H1 (cell line): ENCODE measurements at regions not wholly inside any gene's neighbourhood (a gene's known extent, or its start where the extent isn't known, plus 50 kb on each side); places are given as distances from the start of the nearest gene placed in this dataset.
A peak's percentile ranks its signal among the peaks of the same experiment; 100 is the strongest.

Source experiments
- CTCF ChIA-PET: fragments of 300-600 bp; sonication (Branson Sonifier 250); formaldehyde crosslinking; loops from one replicate; lab custom pipeline; 2021; ENCODE audit not compliant: partially characterized antibody; lab: Charles Lee
- POLR2A ChIA-PET: fragments of 300-600 bp; sonication (Branson Sonifier 250); formaldehyde crosslinking; loops from one replicate; lab custom pipeline; 2021; ENCODE audit warnings: inconsistent platforms; ENCODE audit not compliant: partially characterized antibody; lab: Charles Lee
- DNase-seq, 2 experiments: peaks; one replicate each; pipeline versions ENCODE4 v3.0.0 to v3.0.0-alpha.2; 2010 to 2022; ENCODE audit warnings: low spot score in 2 of 2, low read depth in 1 of 2, mixed read lengths in 1 of 2
- FAIRE-seq: peaks from 2 replicates; lab custom pipeline; 2011; peaks lifted over from hg19 to GRCh38; lab: Jason Lieb, UNC
- H2AFZ ChIP-seq: 2 replicates; pipeline ENCODE4 v1.8.1; 2012; ENCODE audit warnings: low read length, inconsistent platforms
- H2AK5ac ChIP-seq: 2 replicates; pipeline ENCODE4 v1.6.1; 2013; ENCODE audit warnings: low read depth, low read length
- H2BK120ac ChIP-seq: replicated peaks from 2 replicates; pipeline ENCODE3; 2013; ENCODE audit warnings: low read depth, low read length, inconsistent platforms
- H2BK12ac ChIP-seq: 2 replicates; pipeline ENCODE4 v1.6.1; 2013; ENCODE audit warnings: low read depth, low read length
- H2BK15ac ChIP-seq: 2 replicates; pipeline ENCODE4 v1.6.1; 2013; ENCODE audit warnings: low read length
- H2BK20ac ChIP-seq: 2 replicates; pipeline ENCODE4 v1.6.1; 2013; ENCODE audit warnings: low read length
- H2BK5ac ChIP-seq: 2 replicates; pipeline ENCODE4 v1.6.1; 2013; ENCODE audit warnings: low read depth, low read length
- H3K14ac ChIP-seq: 2 replicates; pipeline ENCODE4 v1.6.1; 2013; ENCODE audit warnings: inconsistent platforms; ENCODE audit not compliant: insufficient read length
- H3K18ac ChIP-seq: 2 replicates; pipeline ENCODE4 v1.6.1; 2013; ENCODE audit warnings: low read length; ENCODE audit errors: extremely low read depth
- H3K23ac ChIP-seq: 2 replicates; pipeline ENCODE4 v1.6.1; 2013; ENCODE audit warnings: inconsistent platforms; ENCODE audit not compliant: insufficient read length
- H3K23me2 ChIP-seq: 2 replicates; pipeline ENCODE4 v1.6.1; 2013; ENCODE audit warnings: low read depth, low read length
- H3K27ac ChIP-seq: 2 replicates; pipeline ENCODE4 v1.6.1; 2011; ENCODE audit warnings: low read depth, low read length, inconsistent platforms
- H3K27me3 ChIP-seq, 4 experiments: replicated peaks in 1 of 4; 1 replicate in 1 of 4; 2 replicates in 3 of 4; pipeline versions ENCODE4 v1.6.1 to v1.8.1; 2011 to 2013; ENCODE audit warnings: low read length in 3 of 4, mild to moderate bottlenecking in 3 of 4, inconsistent platforms in 2 of 4, mixed read lengths in 2 of 4, moderate library complexity in 1 of 4; ENCODE audit not compliant: control insufficient read depth in 3 of 4, insufficient read depth in 3 of 4; ENCODE audit errors: extremely low read depth in 1 of 4
- H3K36me3 ChIP-seq, 4 experiments: 2 replicates each; pipeline versions ENCODE4 v1.6.1 to v1.8.1; 2011 to 2013; ENCODE audit warnings: mild to moderate bottlenecking in 4 of 4, low read length in 3 of 4, moderate library complexity in 2 of 4, control low read depth in 1 of 4, inconsistent platforms in 1 of 4; ENCODE audit not compliant: insufficient read depth in 4 of 4, control insufficient read depth in 2 of 4
- H3K4ac ChIP-seq: replicated peaks from 2 replicates; pipeline ENCODE3; 2013; ENCODE audit warnings: low read length, low read depth, mixed read lengths, inconsistent platforms; ENCODE audit not compliant: insufficient read length
- H3K4me1 ChIP-seq, 4 experiments: replicated peaks in 1 of 4; 1 replicate in 1 of 4; 2 replicates in 3 of 4; pipeline versions ENCODE4 v1.6.1 to v1.8.1; 2011 to 2013; ENCODE audit warnings: low read length in 3 of 4, inconsistent platforms in 2 of 4, mixed read lengths in 1 of 4; ENCODE audit not compliant: insufficient read depth in 4 of 4, control insufficient read depth in 3 of 4
- H3K4me2 ChIP-seq, 2 experiments: 2 replicates each; pipeline versions ENCODE4 v1.6.1 to v1.8.1; 2011 to 2013; ENCODE audit warnings: low read depth in 2 of 2, low read length in 2 of 2, control low read depth in 1 of 2, inconsistent platforms in 1 of 2, mild to moderate bottlenecking in 1 of 2; ENCODE audit not compliant: insufficient read depth in 1 of 2
- H3K4me3 ChIP-seq, 4 experiments: fragments of 200-600, 300-600 bp in 1 of 4; sonication (generic), shearing (Covaris generic), sonication (Bioruptor Twin) in 1 of 4; 2 replicates each; pipeline versions ENCODE4 v1.5.1 to v1.8.1; 2011 to 2016; ENCODE audit warnings: low read length in 4 of 4, low read depth in 3 of 4, control low read depth in 2 of 4, inconsistent platforms in 2 of 4, mild to moderate bottlenecking in 2 of 4, mixed read lengths in 1 of 4, moderate library complexity in 1 of 4; ENCODE audit not compliant: insufficient read depth in 2 of 4; ENCODE audit errors: extremely low read depth in 1 of 4
- H3K56ac ChIP-seq: replicated peaks from 2 replicates; pipeline ENCODE3; 2013; ENCODE audit warnings: low read depth, mild to moderate bottlenecking, mixed read lengths, low read length, inconsistent platforms; ENCODE audit not compliant: insufficient read length
- H3K79me1 ChIP-seq: 2 replicates; pipeline ENCODE4 v1.6.1; 2013; ENCODE audit warnings: low read depth, low read length, control low read depth
- H3K79me2 ChIP-seq, 2 experiments: 2 replicates each; pipeline versions ENCODE4 v1.6.1 to v1.8.1; 2012 to 2013; ENCODE audit warnings: low read length in 2 of 2, mild to moderate bottlenecking in 2 of 2, inconsistent platforms in 1 of 2; ENCODE audit not compliant: insufficient read depth in 2 of 2, control insufficient read depth in 1 of 2
- H3K9ac ChIP-seq, 4 experiments: replicated peaks in 1 of 4; 1 replicate in 1 of 4; 2 replicates in 3 of 4; pipeline versions ENCODE4 v1.6.1 to v1.8.1; 2011 to 2013; ENCODE audit warnings: low read depth in 3 of 4, low read length in 3 of 4, control low read depth in 2 of 4, mild to moderate bottlenecking in 2 of 4, moderate library complexity in 2 of 4, inconsistent platforms in 1 of 4; ENCODE audit errors: extremely low read depth in 1 of 4
- H3K9me3 ChIP-seq, 2 experiments: 2 replicates each; pipeline versions ENCODE4 v1.6.1 to v1.8.1; 2012 to 2013; ENCODE audit warnings: mild to moderate bottlenecking in 2 of 2, moderate library complexity in 2 of 2, control low read depth in 1 of 2, inconsistent platforms in 1 of 2, low read depth in 1 of 2, low read length in 1 of 2, mixed read lengths in 1 of 2; ENCODE audit not compliant: insufficient read depth in 2 of 2
- H4K20me1 ChIP-seq, 2 experiments: replicated peaks in 1 of 2; 2 replicates each; pipeline versions ENCODE3 to v1.8.1; 2011 to 2013; ENCODE audit warnings: inconsistent platforms in 2 of 2, low read length in 2 of 2, mild to moderate bottlenecking in 1 of 2; ENCODE audit not compliant: insufficient read depth in 2 of 2, control insufficient read depth in 1 of 2
- H4K5ac ChIP-seq: 2 replicates; pipeline ENCODE4 v1.6.1; 2013; ENCODE audit warnings: low read length, low read depth, mixed read lengths, inconsistent platforms; ENCODE audit not compliant: insufficient read length
- H4K8ac ChIP-seq: 2 replicates; pipeline ENCODE4 v1.8.0; 2013; ENCODE audit warnings: mild to moderate bottlenecking, moderate library complexity, low read length, inconsistent platforms; ENCODE audit not compliant: insufficient read depth; ENCODE audit errors: extremely low read depth
- H4K91ac ChIP-seq: replicated peaks from 2 replicates; pipeline ENCODE3; 2013; ENCODE audit warnings: low read length, mixed read lengths, inconsistent platforms; ENCODE audit not compliant: insufficient read length
- BCL11A ChIP-seq, 2 experiments: IDR thresholded peaks; one replicate each; pipeline ENCODE4 v1.6.1; 2011; ENCODE audit warnings: low read depth in 2 of 2, low read length in 2 of 2, mild to moderate bottlenecking in 2 of 2
- CBX5 ChIP-seq: fragments of 300-800, 300-1000 bp; sonication (generic); IDR thresholded peaks from 2 replicates; pipeline ENCODE4 v1.7.1; 2016; ENCODE audit warnings: antibody characterized with exemption, low read length, low read depth
- CEBPB ChIP-seq: IDR thresholded peaks from 2 replicates; pipeline ENCODE4 v1.6.1; 2012; ENCODE audit warnings: low read depth, low read length
- EGR1 ChIP-seq: IDR thresholded peaks from 2 replicates; pipeline ENCODE4 v1.6.1; 2011; ENCODE audit warnings: low read depth, low read length, borderline replicate concordance
- GABPA ChIP-seq: IDR thresholded peaks from 2 replicates; pipeline ENCODE4 v1.6.1; 2011; ENCODE audit warnings: mild to moderate bottlenecking, low read length, moderate library complexity, borderline replicate concordance; ENCODE audit not compliant: insufficient read depth
- JUND ChIP-seq: IDR thresholded peaks from 2 replicates; pipeline ENCODE4 v1.6.1; 2011; ENCODE audit warnings: mild to moderate bottlenecking, improper control_type of control experiment, low read length
- KDM1A ChIP-seq: fragments of 200-600, 300-600 bp; sonication (generic); IDR thresholded peaks from 2 replicates; pipeline ENCODE4 v1.7.1; 2016; ENCODE audit warnings: mild to moderate bottlenecking, low read length, borderline replicate concordance
- MAFK ChIP-seq: IDR thresholded peaks from 2 replicates; pipeline ENCODE4 v1.6.1; 2012; ENCODE audit warnings: low read depth, mild to moderate bottlenecking, improper control_type of control experiment, low read length
- POLR2AphosphoS5 ChIP-seq: IDR thresholded peaks from 2 replicates; pipeline ENCODE4 v1.6.1; 2011; ENCODE audit warnings: low read depth, low read length
- RBBP5 ChIP-seq: IDR thresholded peaks from 2 replicates; pipeline ENCODE4 v1.7.1; 2012; ENCODE audit warnings: low read depth, mild to moderate bottlenecking, inconsistent platforms, low read length, moderate library complexity, borderline replicate concordance
- SP1 ChIP-seq: IDR thresholded peaks from 2 replicates; pipeline ENCODE4 v1.6.1; 2011; ENCODE audit warnings: low read depth, low read length
- SP4 ChIP-seq: IDR thresholded peaks from 2 replicates; pipeline ENCODE4 v1.6.1; 2012; ENCODE audit warnings: low read length, inconsistent platforms
- WGBS, 2 experiments: shearing (Covaris generic) in 1 of 2; methylation state at CpG; one replicate each; pipeline versions ENCODE4 v1.1.6 to v1.1.7; 2013 to 2015; ENCODE audit warnings: low lambda C conversion rate in 2 of 2, mixed read lengths in 2 of 2, inconsistent platforms in 1 of 2, low coverage in 1 of 2, missing lambda C conversion rate in 1 of 2; ENCODE audit not compliant: insufficient replicate concordance in 2 of 2, insufficient coverage in 1 of 2, insufficient read length in 1 of 2; ENCODE audit errors: extremely low coverage in 1 of 2, missing lambda C conversion rate in 1 of 2; 5-methylcytosine and 5-hydroxymethylcytosine counted together

DNA sequence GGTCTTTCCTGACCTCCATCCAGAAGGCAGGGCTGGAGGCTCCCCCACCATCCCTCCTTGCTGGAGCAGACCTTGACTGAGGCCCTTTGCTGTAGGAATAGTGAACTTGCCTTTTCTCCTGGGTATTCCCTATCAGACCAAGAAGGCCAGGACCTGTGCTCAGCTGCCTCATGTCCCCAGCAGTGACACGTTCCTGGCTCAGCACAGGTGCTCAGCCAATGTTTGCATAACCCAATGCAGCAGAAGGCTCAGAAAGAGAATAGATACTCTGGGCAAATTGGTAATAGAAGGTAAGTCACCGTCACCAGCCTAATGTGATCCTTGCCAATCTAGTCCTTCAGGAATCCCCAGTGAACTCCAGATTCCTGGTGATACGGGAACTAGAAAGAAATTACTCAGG is 96.4 kb downstream of the ACTL7B start:
- Histone ChIP-seq H4K20me1 (no peaks in the 10 kb centered on the region), H2BK12ac (no peak overlapping the region), H3K36me3 (no peaks in the 10 kb centered on the region), H2BK5ac (no peak overlapping the region), H3K9me3 (no peaks in the 10 kb centered on the region), H3K79me1 (no peaks in the 10 kb centered on the region), H3K4ac (no peak overlapping the region), H3K4me2 (no peak overlapping the region), H3K23me2 (no peaks in the 10 kb centered on the region), H3K56ac (no peak overlapping the region), H3K4me3 (no peak overlapping the region), H4K8ac (no peak overlapping the region), H4K91ac (peak overlapping the region; percentile 60), H2AFZ (no peak overlapping the region), H4K5ac (no peak overlapping the region), H2BK15ac (no peak overlapping the region), H2AK5ac (no peak overlapping the region), H3K27ac (no peak overlapping the region), H3K18ac (no peak overlapping the region), H2BK120ac (no peak overlapping the region), H3K79me2 (no peaks in the 10 kb centered on the region), H3K14ac (no peak overlapping the region), H3K9ac (no peak overlapping the region), H3K23ac (no peak overlapping the region), H3K4me1 (0 out of 7 replicates have a peak, but pooled peaks cover 0 to 2% (median 1%) of the 10 kb centered on the region in 4 experiments), H2BK20ac (no peak overlapping the region), H3K27me3 (no peaks in the 10 kb centered on the region)
- DNase-seq = no peak
- POLR2A ChIA-PET = no interaction called here
- TF ChIP-seq POLR2AphosphoS5 (no peak), GABPA (no peak), SP1 (no peak), MAFK (no peak), JUND (no peak), BCL11A (IDR thresholded peaks at IDR 0.05; ENCODE audit: low read depth in 2 of 2, low read length in 2 of 2) (no peak), RBBP5 (no peak), KDM1A (no peak), CEBPB (no peak), SP4 (no peak), CBX5 (no peak), EGR1 (no peak)
- CTCF ChIA-PET = interaction anchor here (1.2 to 3.4 kb wide), 7 partner anchors 9 to 1337 kb away, joined by 3 to 24 read pairs (median 6); no protein-coding TSS in a partner anchor
- 88% methylated on average over 3 of the region's 3 CpGs; no CpG with 5 or more reads in 1 of the 2 experiments for WGBS, 2 experiments
- FAIRE-seq = no peak
